ENCODE measurements at regions not wholly inside any gene's neighbourhood (a gene's known extent, or its start where the extent isn't known, plus 50 kb on each side); places are given as distances from the start of the nearest gene placed in this dataset.

- TF ChIP-seq CTCF (IDR thresholded peaks at IDR 0.05; ENCODE audit: low read depth, low read length), result no peak
- no peak for DNase-seq (ENCODE audit: low read depth in 2 of 2)
- H3K4me3 ChIP-seq (replicated peaks in 1 of 2; ENCODE audit: low read depth in 2 of 2, low read length in 2 of 2), result no peak overlapping the region
These were observed 885.4 kb upstream of the RBFOX1 start for GRCh38 chr16:6447021-6447790.

GRCh38 chr16:6446370-6446769, 886.3 kb upstream of the RBFOX1 start:
- no peak for DNase-seq (ENCODE audit: low read depth in 2 of 2)
- TF ChIP-seq CTCF (IDR thresholded peaks at IDR 0.05; ENCODE audit: low read depth, low read length), result no peak
- H3K4me3 ChIP-seq (replicated peaks in 1 of 2; ENCODE audit: low read depth in 2 of 2, low read length in 2 of 2), result no peak overlapping the region

GRCh38 chr16:6439129-6439528, 893.5 kb upstream of the RBFOX1 start:
- no peak for TF ChIP-seq CTCF (IDR thresholded peaks at IDR 0.05; ENCODE audit: low read depth, low read length)
- DNase-seq (ENCODE audit: low read depth in 2 of 2), result no peak
- no peak overlapping the region for H3K4me3 ChIP-seq (replicated peaks in 1 of 2; ENCODE audit: low read depth in 2 of 2, low read length in 2 of 2)

- H3K4me3 ChIP-seq (replicated peaks in 1 of 2; ENCODE audit: low read depth in 2 of 2, low read length in 2 of 2), result no peak overlapping the region
- no peak for DNase-seq (ENCODE audit: low read depth in 2 of 2)
- TF ChIP-seq CTCF (IDR thresholded peaks at IDR 0.05; ENCODE audit: low read depth, low read length), result no peak
These were observed 903.8 kb upstream of the RBFOX1 start for GRCh38 chr16:6428861-6429260.

GRCh38 chr16:6427621-6428020, 905.0 kb upstream of the RBFOX1 start:
- no peak overlapping the region for H3K4me3 ChIP-seq (replicated peaks in 1 of 2; ENCODE audit: low read depth in 2 of 2, low read length in 2 of 2)
- TF ChIP-seq CTCF (IDR thresholded peaks at IDR 0.05; ENCODE audit: low read depth, low read length), result no peak
- DNase-seq (ENCODE audit: low read depth in 2 of 2), result no peak

GRCh38 chr16:6407596-6407995, 925.0 kb upstream of the RBFOX1 start:
- no peak for TF ChIP-seq CTCF (IDR thresholded peaks at IDR 0.05; ENCODE audit: low read depth, low read length)
- DNase-seq (ENCODE audit: low read depth in 2 of 2), result no peak
- H3K4me3 ChIP-seq (replicated peaks in 1 of 2; ENCODE audit: low read depth in 2 of 2, low read length in 2 of 2), result no peak overlapping the region

GRCh38 chr16:6406028-6406427, 926.6 kb upstream of the RBFOX1 start:
- DNase-seq (ENCODE audit: low read depth in 2 of 2), result no peak
- H3K4me3 ChIP-seq (replicated peaks in 1 of 2; ENCODE audit: low read depth in 2 of 2, low read length in 2 of 2), result no peak overlapping the region
- no peak for TF ChIP-seq CTCF (IDR thresholded peaks at IDR 0.05; ENCODE audit: low read depth, low read length)
